Tibial nerve (tissue), 3 donors: ENCODE measurements at regions not wholly inside any gene's neighbourhood (a gene's known extent, or its start where the extent isn't known, plus 50 kb on each side); places are given as distances from the start of the nearest gene placed in this dataset.
"Not testable (repeated sequence)": the region's sequence is repeated elsewhere in the genome, so short reads cannot be mapped to it uniquely, and the experiment has no call there.

Experiments used
- CTCF ChIP-seq, 5 experiments: fragments of 200-600 bp in 3 of 5; fragments of 450-650 bp in 2 of 5; sonication (generic) in 3 of 5; IDR thresholded peaks; one replicate each; pipeline ENCODE4 v1.5.1; 2016 to 2019; ENCODE audit warnings: antibody characterized with exemption in 5 of 5, mild to moderate bottlenecking in 3 of 5, moderate library complexity in 2 of 5
- POLR2A ChIP-seq, 2 donors: fragments of 450-650 bp; IDR thresholded peaks; one replicate each; pipeline ENCODE4 v1.6.1; 2017; ENCODE audit warnings: antibody characterized with exemption in 2 of 2, mild to moderate bottlenecking in 2 of 2, moderate library complexity in 2 of 2

- TF ChIP-seq CTCF, POLR2A (IDR thresholded peaks at IDR 0.05): not testable (repeated sequence)
These were observed 57.8 kb upstream of the KIF2A start for GRCh38 chr5:62248192-62248591.
